ENCODE measurements at regions not wholly inside any gene's neighbourhood (a gene's known extent, or its start where the extent isn't known, plus 50 kb on each side); places are given as distances from the start of the nearest gene placed in this dataset.

GRCh38 chr1:172764378-172764777, 105.5 kb downstream of the FASLG start:
- H3K4me2 ChIP-seq (ENCODE audit: insufficient read depth, insufficient read length, low read length) = no peak overlapping the region

More at GRCh38 chr1:172764378-172764777, 105.5 kb downstream of the FASLG start:
- H2BK15ac ChIP-seq (ENCODE audit: low read depth, low read length) = no peak overlapping the region
- H3K4me3 Mint-ChIP-seq = no peak overlapping the region
- no peak for DNase-seq
- H3T11ph ChIP-seq (ENCODE audit: low read length) = no peak overlapping the region
- H4K8ac ChIP-seq (replicated peaks; ENCODE audit: insufficient read length, low read depth, low read length) = no peak overlapping the region
- no peaks in the 10 kb centered on the region for H4K20me1 ChIP-seq (ENCODE audit: control insufficient read depth, insufficient read depth, insufficient read length)
- H2AFZ ChIP-seq (ENCODE audit: low read length) = no peak overlapping the region
- H3K36me3 Mint-ChIP-seq (ENCODE audit: insufficient read depth in 1 of 3, low read depth in 3 of 3) = no peaks in the 10 kb centered on the region
- H3K9me3 Mint-ChIP-seq = no peaks in the 10 kb centered on the region
- H3K4ac ChIP-seq (ENCODE audit: low read depth, low read length) = no peak overlapping the region
- WGBS (ENCODE audit: extremely low coverage, insufficient read length, low lambda C conversion rate) = no CpG with 5 or more reads among the region's 3 CpGs
- H3K27ac ChIP-seq (ENCODE audit: insufficient read length, low read depth, low read length) = no peak overlapping the region
- H2BK20ac ChIP-seq (ENCODE audit: low read depth, low read length, poor library complexity, severe bottlenecking) = no peak overlapping the region
- H3K4me1 Mint-ChIP-seq = no peaks in the 10 kb centered on the region
- no peak overlapping the region for H3K18ac ChIP-seq (ENCODE audit: insufficient read length, low read depth, low read length)
- H3K4me1 ChIP-seq (ENCODE audit: insufficient read depth, low read length) = no peaks in the 10 kb centered on the region
- no peaks in the 10 kb centered on the region for H3K9me3 ChIP-seq (ENCODE audit: control insufficient read depth, low read depth, low read length)
- H3K27ac Mint-ChIP-seq = no peak overlapping the region
- H3K27me3 Mint-ChIP-seq (ENCODE audit: low read depth) = no peaks in the 10 kb centered on the region
- H2BK120ac ChIP-seq (ENCODE audit: low read depth, low read length, poor library complexity, severe bottlenecking) = no peak overlapping the region
- H2BK5ac ChIP-seq (ENCODE audit: insufficient read length, low read length) = no peak overlapping the region
- H4K5ac ChIP-seq (ENCODE audit: insufficient read length, low read depth, low read length) = no peak overlapping the region
- H3K27me3 ChIP-seq (ENCODE audit: insufficient read depth, low read length) = no peaks in the 10 kb centered on the region
- no peak overlapping the region for H4K91ac ChIP-seq (ENCODE audit: insufficient read length, low read depth, low read length)
- H3K14ac ChIP-seq (ENCODE audit: insufficient read depth, low read length) = no peak overlapping the region
- H3K23me2 ChIP-seq (ENCODE audit: insufficient read length, low read depth, low read length, poor library complexity, severe bottlenecking) = no peaks in the 10 kb centered on the region
- TF ChIP-seq CTCF (conservative IDR thresholded peaks at IDR 0.05) = no peak
- no peak overlapping the region for H3K9ac ChIP-seq (ENCODE audit: extremely low read depth, insufficient read length, low read length)
- H3K56ac ChIP-seq (ENCODE audit: insufficient read length, low read depth, low read length) = no peak overlapping the region
- no peak overlapping the region for H2BK12ac ChIP-seq (ENCODE audit: insufficient read length, low read depth, low read length)
- H3K23ac ChIP-seq (ENCODE audit: insufficient read length, low read depth, low read length) = no peak overlapping the region
- no peaks in the 10 kb centered on the region for H3K79me1 ChIP-seq (ENCODE audit: insufficient read depth, low read depth, low read length, poor library complexity, severe bottlenecking)
- no peaks in the 10 kb centered on the region for H3K79me2 ChIP-seq (ENCODE audit: insufficient read depth, low read length)
- no peak overlapping the region for H2AK5ac ChIP-seq (ENCODE audit: insufficient read length, low read length)

Data from H9 (cell line).